Endodermal cell (in vitro differentiated cells): ENCODE measurements at regions not wholly inside any gene's neighbourhood (a gene's known extent, or its start where the extent isn't known, plus 50 kb on each side); places are given as distances from the start of the nearest gene placed in this dataset.

Source experiments
- DNase-seq: peaks from one replicate; pipeline ENCODE4 v3.0.0-alpha.2; 2017
- H3K27ac ChIP-seq: 2 replicates; pipeline ENCODE4 v1.5.1; 2013; ENCODE audit warnings: mild to moderate bottlenecking, low read depth, low read length, moderate library complexity
- H3K27me3 ChIP-seq: 2 replicates; pipeline ENCODE4 v1.6.1; 2013; ENCODE audit warnings: mild to moderate bottlenecking, low read length, moderate library complexity; ENCODE audit not compliant: insufficient read depth, control insufficient read depth, poor library complexity, severe bottlenecking
- H3K36me3 ChIP-seq: 2 replicates; pipeline ENCODE4 v1.7.0; 2013; ENCODE audit warnings: mild to moderate bottlenecking, low read length, moderate library complexity; ENCODE audit not compliant: control insufficient read depth, insufficient read depth
- H3K4me1 ChIP-seq: one replicate; pipeline ENCODE4 v1.7.0; 2013; ENCODE audit warnings: low read length; ENCODE audit not compliant: control insufficient read depth, insufficient read depth
- H3K4me3 ChIP-seq: 2 replicates; pipeline ENCODE4 v1.5.1; 2013; ENCODE audit warnings: mild to moderate bottlenecking, low read length, moderate library complexity
- H3K9ac ChIP-seq: 2 replicates; pipeline ENCODE4 v1.6.1; 2013; ENCODE audit warnings: mild to moderate bottlenecking, low read length, moderate library complexity; ENCODE audit not compliant: poor library complexity, severe bottlenecking; ENCODE audit errors: extremely low read depth
- H3K9me3 ChIP-seq: 2 replicates; pipeline ENCODE4 v1.6.1; 2013; ENCODE audit warnings: mild to moderate bottlenecking, low read length, moderate library complexity; ENCODE audit not compliant: control insufficient read depth
- H3K27ac Mint-ChIP-seq: 2 replicates; pipeline ENCODE4 v1.8.0; 2020; ENCODE audit warnings: mixed read lengths
- H3K27me3 Mint-ChIP-seq: 2 replicates; pipeline ENCODE4 v1.8.0; 2021; ENCODE audit warnings: mild to moderate bottlenecking, mixed read lengths; ENCODE audit not compliant: insufficient read depth
- H3K36me3 Mint-ChIP-seq: 2 replicates; pipeline ENCODE4 v1.8.0; 2020; ENCODE audit warnings: low read depth, mixed read lengths
- H3K4me1 Mint-ChIP-seq: 2 replicates; pipeline ENCODE4 v1.8.0; 2020; ENCODE audit warnings: mixed read lengths
- H3K4me3 Mint-ChIP-seq: 2 replicates; pipeline ENCODE4 v1.8.0; 2020; ENCODE audit warnings: mild to moderate bottlenecking, moderate library complexity, mixed read lengths
- H3K9me3 Mint-ChIP-seq: 2 replicates; pipeline ENCODE4 v1.8.0; 2020; ENCODE audit warnings: mild to moderate bottlenecking, mixed read lengths
- WGBS, 2 experiments: methylation state at CpG; one replicate each; pipeline versions ENCODE4 v1.1.5 to v1.1.7; 2013; ENCODE audit warnings: missing lambda C conversion rate in 2 of 2, mixed read lengths in 1 of 2; ENCODE audit not compliant: insufficient coverage in 1 of 2, insufficient read length in 1 of 2; 5-methylcytosine and 5-hydroxymethylcytosine counted together
- TF ChIP-seq, protein P1 (sequence below): fragments of 200-600 bp; sonication (generic); conservative IDR thresholded peaks from 2 replicates; pipeline ENCODE4 v1.5.0; 2021; ENCODE audit warnings: antibody characterized with exemption, mild to moderate bottlenecking

DNA sequence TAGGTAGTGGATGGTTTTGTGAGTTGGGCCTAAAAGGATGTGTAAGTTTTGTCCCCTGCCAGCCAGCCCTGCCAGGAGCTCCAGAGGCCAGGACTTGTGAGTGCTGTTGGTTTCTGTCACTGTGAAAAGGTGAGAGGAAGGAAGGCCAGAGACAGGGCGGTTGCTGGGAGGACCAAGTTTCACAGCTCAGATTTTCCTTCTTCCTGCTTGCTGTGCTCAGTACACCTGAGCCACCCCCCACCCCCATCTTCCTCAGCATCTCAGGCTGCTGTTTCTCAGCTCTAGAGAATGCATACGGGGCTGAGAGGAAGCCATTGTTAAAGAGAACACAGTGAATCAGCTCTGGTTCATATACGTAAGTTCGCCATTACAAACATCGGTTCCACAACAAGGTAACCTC is 139.9 kb downstream of the BUB3 start:
- TF ChIP-seq, protein P1, sequence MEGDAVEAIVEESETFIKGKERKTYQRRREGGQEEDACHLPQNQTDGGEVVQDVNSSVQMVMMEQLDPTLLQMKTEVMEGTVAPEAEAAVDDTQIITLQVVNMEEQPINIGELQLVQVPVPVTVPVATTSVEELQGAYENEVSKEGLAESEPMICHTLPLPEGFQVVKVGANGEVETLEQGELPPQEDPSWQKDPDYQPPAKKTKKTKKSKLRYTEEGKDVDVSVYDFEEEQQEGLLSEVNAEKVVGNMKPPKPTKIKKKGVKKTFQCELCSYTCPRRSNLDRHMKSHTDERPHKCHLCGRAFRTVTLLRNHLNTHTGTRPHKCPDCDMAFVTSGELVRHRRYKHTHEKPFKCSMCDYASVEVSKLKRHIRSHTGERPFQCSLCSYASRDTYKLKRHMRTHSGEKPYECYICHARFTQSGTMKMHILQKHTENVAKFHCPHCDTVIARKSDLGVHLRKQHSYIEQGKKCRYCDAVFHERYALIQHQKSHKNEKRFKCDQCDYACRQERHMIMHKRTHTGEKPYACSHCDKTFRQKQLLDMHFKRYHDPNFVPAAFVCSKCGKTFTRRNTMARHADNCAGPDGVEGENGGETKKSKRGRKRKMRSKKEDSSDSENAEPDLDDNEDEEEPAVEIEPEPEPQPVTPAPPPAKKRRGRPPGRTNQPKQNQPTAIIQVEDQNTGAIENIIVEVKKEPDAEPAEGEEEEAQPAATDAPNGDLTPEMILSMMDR = no peak
- no peaks in the 10 kb centered on the region for H3K4me1 Mint-ChIP-seq
- H3K9ac ChIP-seq = no peak overlapping the region
- H3K36me3 ChIP-seq = no peaks in the 10 kb centered on the region
- H3K9me3 Mint-ChIP-seq = peaks cover 3% of the 10 kb centered on the region
- H3K27ac Mint-ChIP-seq = no peak overlapping the region
- WGBS, 2 experiments = 97 to 100% methylated on average over 3 to 5 of the region's 5 CpGs
- H3K27me3 Mint-ChIP-seq = no peaks in the 10 kb centered on the region
- no peaks in the 10 kb centered on the region for H3K4me1 ChIP-seq
- H3K9me3 ChIP-seq = peaks cover 4% of the 10 kb centered on the region
- H3K4me3 Mint-ChIP-seq = no peak overlapping the region
- H3K27me3 ChIP-seq = no peaks in the 10 kb centered on the region
- no peaks in the 10 kb centered on the region for H3K36me3 Mint-ChIP-seq
- no peak overlapping the region for H3K27ac ChIP-seq
- DNase-seq = no peak
- no peak overlapping the region for H3K4me3 ChIP-seq

DNA sequence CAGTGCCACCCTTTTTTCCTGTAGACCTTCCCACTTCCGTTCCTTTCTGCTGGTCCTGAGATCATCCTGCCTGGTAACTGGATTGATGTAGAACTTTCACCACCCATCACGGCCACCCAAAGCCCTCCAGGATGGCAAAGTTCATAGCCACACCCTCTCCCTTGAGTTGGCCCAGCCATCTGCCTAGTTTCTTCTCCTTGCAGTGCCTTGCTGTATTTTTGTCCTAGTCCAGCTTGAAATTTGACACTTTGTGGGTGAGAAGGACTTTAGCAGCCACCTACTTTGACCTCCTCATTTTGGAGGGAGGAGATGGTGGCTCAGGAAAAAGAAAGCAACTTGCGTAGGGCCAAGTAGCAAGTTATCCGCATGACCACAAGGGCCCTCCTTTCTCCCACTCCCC is 140.7 kb downstream of the BUB3 start:
- H3K9ac ChIP-seq = no peak overlapping the region
- H3K27me3 ChIP-seq = no peaks in the 10 kb centered on the region
- peaks cover 2% of the 10 kb centered on the region for H3K9me3 Mint-ChIP-seq
- no peaks in the 10 kb centered on the region for H3K27me3 Mint-ChIP-seq
- TF ChIP-seq, protein P1 = no peak
- H3K4me1 ChIP-seq = no peaks in the 10 kb centered on the region
- H3K4me3 Mint-ChIP-seq = no peak overlapping the region
- DNase-seq = no peak
- 86 to 90% methylated on average over 2 to 4 of the region's 4 CpGs for WGBS, 2 experiments
- H3K4me1 Mint-ChIP-seq = no peaks in the 10 kb centered on the region
- no peaks in the 10 kb centered on the region for H3K36me3 ChIP-seq
- H3K4me3 ChIP-seq = no peak overlapping the region
- no peaks in the 10 kb centered on the region for H3K36me3 Mint-ChIP-seq
- no peaks in the 10 kb centered on the region for H3K9me3 ChIP-seq
- no peak overlapping the region for H3K27ac ChIP-seq
- H3K27ac Mint-ChIP-seq = no peak overlapping the region

DNA sequence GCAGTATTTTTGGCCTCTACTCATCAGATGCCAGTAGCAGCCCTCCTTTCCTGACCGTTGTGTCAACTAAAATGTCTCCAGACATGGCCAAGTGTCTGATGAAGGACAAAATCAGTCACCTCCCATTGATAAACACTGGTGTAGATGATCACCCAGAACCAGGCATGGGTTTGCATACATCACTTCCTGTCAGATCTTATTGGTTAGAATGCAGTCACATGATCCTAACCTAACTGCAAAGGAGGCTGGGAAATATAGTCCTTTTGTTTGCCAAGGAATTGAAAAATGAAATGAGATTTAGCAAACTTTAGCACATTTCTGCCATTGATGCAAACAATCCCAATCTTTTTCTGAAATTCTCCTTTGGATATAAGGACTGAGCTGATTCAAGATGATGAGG is 141.4 kb downstream of the BUB3 start:
- Mint-ChIP-seq H3K4me3 (no peak overlapping the region), H3K4me1 (no peaks in the 10 kb centered on the region), H3K9me3 (no peaks in the 10 kb centered on the region), H3K27ac (no peak overlapping the region), H3K27me3 (no peaks in the 10 kb centered on the region), H3K36me3 (no peaks in the 10 kb centered on the region)
- H3K4me3 ChIP-seq = no peak overlapping the region
- WGBS, 2 experiments = 100% methylated on average over 1 of the region's 1 CpG; no CpG with 5 or more reads in 1 of the 2 experiments
- H3K36me3 ChIP-seq = no peaks in the 10 kb centered on the region
- no peak overlapping the region for H3K9ac ChIP-seq
- no peak for DNase-seq
- no peaks in the 10 kb centered on the region for H3K9me3 ChIP-seq
- H3K27ac ChIP-seq = no peak overlapping the region
- TF ChIP-seq, protein P1 = no peak
- H3K4me1 ChIP-seq = no peaks in the 10 kb centered on the region
- H3K27me3 ChIP-seq = no peaks in the 10 kb centered on the region
